ENCODE measurements at regions not wholly inside any gene's neighbourhood (a gene's known extent, or its start where the extent isn't known, plus 50 kb on each side); places are given as distances from the start of the nearest gene placed in this dataset.
"Not testable (repeated sequence)": the region's sequence is repeated elsewhere in the genome, so short reads cannot be mapped to it uniquely, and the experiment has no call there.

GRCh38 chr3:177335728-177336127 is 138.4 kb upstream of the TBL1XR1 start:
- H3K9me3 ChIP-seq (ENCODE audit: control insufficient read depth in 2 of 2, low read length in 2 of 2), result no peaks in the 10 kb centered on the region
- H3K36me3 ChIP-seq (ENCODE audit: control insufficient read depth in 2 of 2, insufficient read depth in 2 of 2, low read length in 2 of 2), result no peaks in the 10 kb centered on the region
- H3K27ac ChIP-seq (ENCODE audit: low read depth in 2 of 2, low read length in 2 of 2), result peak overlapping the region; percentile 77 to 82
- H3K27me3 ChIP-seq (ENCODE audit: control insufficient read depth in 2 of 2, insufficient read depth in 2 of 2, low read length in 2 of 2), result no peaks in the 10 kb centered on the region
- peaks cover 28 to 47% of the 10 kb centered on the region in 2 donors for H3K4me1 ChIP-seq (ENCODE audit: control insufficient read depth in 2 of 2, insufficient read depth in 2 of 2, low read length in 2 of 2)
- H3K4me3 ChIP-seq (ENCODE audit: low read length in 2 of 2), result no peak overlapping the region
- H3K9ac ChIP-seq (ENCODE audit: low read depth in 1 of 2, low read length in 2 of 2), result peak overlapping the region; percentile 26 to 38

- H3K4me3 ChIP-seq (ENCODE audit: low read length in 2 of 2), result no peak overlapping the region
- H3K27me3 ChIP-seq (ENCODE audit: control insufficient read depth in 2 of 2, insufficient read depth in 2 of 2, low read length in 2 of 2), result no peaks in the 10 kb centered on the region
- peak overlapping the region; percentile 77 to 82 for H3K27ac ChIP-seq (ENCODE audit: low read depth in 2 of 2, low read length in 2 of 2)
- no peaks in the 10 kb centered on the region for H3K9me3 ChIP-seq (ENCODE audit: control insufficient read depth in 2 of 2, low read length in 2 of 2)
- no peaks in the 10 kb centered on the region for H3K36me3 ChIP-seq (ENCODE audit: control insufficient read depth in 2 of 2, insufficient read depth in 2 of 2, low read length in 2 of 2)
- peaks cover 28 to 51% of the 10 kb centered on the region in 2 donors for H3K4me1 ChIP-seq (ENCODE audit: control insufficient read depth in 2 of 2, insufficient read depth in 2 of 2, low read length in 2 of 2)
- peak overlapping the region in 1 of 2 donors; percentile 19 for H3K9ac ChIP-seq (ENCODE audit: low read depth in 1 of 2, low read length in 2 of 2)
Observed at GRCh38 chr3:177336873-177337450, 139.7 kb upstream of the TBL1XR1 start.

- Histone ChIP-seq H3K9me3 (ENCODE audit: control insufficient read depth in 2 of 2, low read length in 2 of 2) (no peaks in the 10 kb centered on the region), H3K27me3 (ENCODE audit: control insufficient read depth in 2 of 2, insufficient read depth in 2 of 2, low read length in 2 of 2) (no peaks in the 10 kb centered on the region), H3K27ac (ENCODE audit: low read depth in 2 of 2, low read length in 2 of 2) (peak overlapping the region; percentile 82 to 92), H3K4me1 (ENCODE audit: control insufficient read depth in 2 of 2, insufficient read depth in 2 of 2, low read length in 2 of 2) (peaks cover 28 to 58% of the 10 kb centered on the region in 2 donors), H3K9ac (ENCODE audit: low read depth in 1 of 2, low read length in 2 of 2) (no peak overlapping the region), H3K36me3 (ENCODE audit: control insufficient read depth in 2 of 2, insufficient read depth in 2 of 2, low read length in 2 of 2) (no peaks in the 10 kb centered on the region), H3K4me3 (ENCODE audit: low read length in 2 of 2) (no peak overlapping the region)
Observed at GRCh38 chr3:177337541-177338331, 140.5 kb upstream of the TBL1XR1 start.

- H3K9ac ChIP-seq (ENCODE audit: low read depth in 1 of 2, low read length in 2 of 2), result peak overlapping the region in 1 of 2 donors; percentile 13
- H3K9me3 ChIP-seq (ENCODE audit: control insufficient read depth in 2 of 2, low read length in 2 of 2), result no peaks in the 10 kb centered on the region
- H3K4me3 ChIP-seq (ENCODE audit: low read length in 2 of 2), result peak overlapping the region in 1 of 2 donors; percentile 22
- peaks cover 28 to 61% of the 10 kb centered on the region in 2 donors for H3K4me1 ChIP-seq (ENCODE audit: control insufficient read depth in 2 of 2, insufficient read depth in 2 of 2, low read length in 2 of 2)
- H3K27ac ChIP-seq (ENCODE audit: low read depth in 2 of 2, low read length in 2 of 2), result peak overlapping the region; percentile 87 to 92
- H3K36me3 ChIP-seq (ENCODE audit: control insufficient read depth in 2 of 2, insufficient read depth in 2 of 2, low read length in 2 of 2), result no peaks in the 10 kb centered on the region
- no peaks in the 10 kb centered on the region for H3K27me3 ChIP-seq (ENCODE audit: control insufficient read depth in 2 of 2, insufficient read depth in 2 of 2, low read length in 2 of 2)
Observed at GRCh38 chr3:177338697-177339219, 141.5 kb upstream of the TBL1XR1 start.

- H3K27ac ChIP-seq (ENCODE audit: low read depth in 2 of 2, low read length in 2 of 2), result peak overlapping the region; percentile 87 to 92
- H3K9me3 ChIP-seq (ENCODE audit: control insufficient read depth in 2 of 2, low read length in 2 of 2); H3K36me3 ChIP-seq (ENCODE audit: control insufficient read depth in 2 of 2, insufficient read depth in 2 of 2, low read length in 2 of 2); H3K27me3 ChIP-seq (ENCODE audit: control insufficient read depth in 2 of 2, insufficient read depth in 2 of 2, low read length in 2 of 2): not testable (repeated sequence)
- H3K4me3 ChIP-seq (ENCODE audit: low read length in 2 of 2), result peak overlapping the region in 1 of 2 donors; percentile 22
- H3K9ac ChIP-seq (ENCODE audit: low read depth in 1 of 2, low read length in 2 of 2), result peak overlapping the region in 1 of 2 donors; percentile 13
- peaks cover 27 to 59% of the 10 kb centered on the region in 2 donors for H3K4me1 ChIP-seq (ENCODE audit: control insufficient read depth in 2 of 2, insufficient read depth in 2 of 2, low read length in 2 of 2)
Observed at GRCh38 chr3:177339220-177339703, 142.0 kb upstream of the TBL1XR1 start.

GRCh38 chr3:177340243-177340830 is 143.1 kb upstream of the TBL1XR1 start:
- Histone ChIP-seq H3K9me3 (ENCODE audit: control insufficient read depth in 2 of 2, low read length in 2 of 2) (no peaks in the 10 kb centered on the region), H3K4me1 (ENCODE audit: control insufficient read depth in 2 of 2, insufficient read depth in 2 of 2, low read length in 2 of 2) (peaks cover 27 to 65% of the 10 kb centered on the region in 2 donors), H3K27ac (ENCODE audit: low read depth in 2 of 2, low read length in 2 of 2) (peak overlapping the region; percentile 40 to 57), H3K27me3 (ENCODE audit: control insufficient read depth in 2 of 2, insufficient read depth in 2 of 2, low read length in 2 of 2) (no peaks in the 10 kb centered on the region), H3K4me3 (ENCODE audit: low read length in 2 of 2) (no peak overlapping the region), H3K9ac (ENCODE audit: low read depth in 1 of 2, low read length in 2 of 2) (peak overlapping the region in 1 of 2 donors; percentile 43), H3K36me3 (ENCODE audit: control insufficient read depth in 2 of 2, insufficient read depth in 2 of 2, low read length in 2 of 2) (no peaks in the 10 kb centered on the region)

- Histone ChIP-seq H3K27me3 (ENCODE audit: control insufficient read depth in 2 of 2, insufficient read depth in 2 of 2, low read length in 2 of 2) (no peaks in the 10 kb centered on the region), H3K9ac (ENCODE audit: low read depth in 1 of 2, low read length in 2 of 2) (no peak overlapping the region), H3K9me3 (ENCODE audit: control insufficient read depth in 2 of 2, low read length in 2 of 2) (no peaks in the 10 kb centered on the region), H3K4me3 (ENCODE audit: low read length in 2 of 2) (no peak overlapping the region), H3K36me3 (ENCODE audit: control insufficient read depth in 2 of 2, insufficient read depth in 2 of 2, low read length in 2 of 2) (no peaks in the 10 kb centered on the region), H3K4me1 (ENCODE audit: control insufficient read depth in 2 of 2, insufficient read depth in 2 of 2, low read length in 2 of 2) (peaks cover 33 to 65% of the 10 kb centered on the region in 2 donors), H3K27ac (ENCODE audit: low read depth in 2 of 2, low read length in 2 of 2) (peak overlapping the region in 1 of 2 donors; percentile 16)
Observed at GRCh38 chr3:177341736-177342419, 144.6 kb upstream of the TBL1XR1 start.

GRCh38 chr3:177343122-177343625 is 145.9 kb upstream of the TBL1XR1 start:
- Histone ChIP-seq H3K9me3 (ENCODE audit: control insufficient read depth in 2 of 2, low read length in 2 of 2) (no peaks in the 10 kb centered on the region), H3K27ac (ENCODE audit: low read depth in 2 of 2, low read length in 2 of 2) (peak overlapping the region; percentile 16 to 23), H3K4me3 (ENCODE audit: low read length in 2 of 2) (no peak overlapping the region), H3K9ac (ENCODE audit: low read depth in 1 of 2, low read length in 2 of 2) (no peak overlapping the region), H3K4me1 (ENCODE audit: control insufficient read depth in 2 of 2, insufficient read depth in 2 of 2, low read length in 2 of 2) (peaks cover 25 to 54% of the 10 kb centered on the region in 2 donors), H3K36me3 (ENCODE audit: control insufficient read depth in 2 of 2, insufficient read depth in 2 of 2, low read length in 2 of 2) (no peaks in the 10 kb centered on the region), H3K27me3 (ENCODE audit: control insufficient read depth in 2 of 2, insufficient read depth in 2 of 2, low read length in 2 of 2) (no peaks in the 10 kb centered on the region)

GRCh38 chr3:177345049-177345972 is 148.0 kb upstream of the TBL1XR1 start:
- Histone ChIP-seq H3K27ac (ENCODE audit: low read depth in 2 of 2, low read length in 2 of 2) (peak overlapping the region; percentile 77 to 93), H3K9ac (ENCODE audit: low read depth in 1 of 2, low read length in 2 of 2) (peak overlapping the region; percentile 49 to 57), H3K4me3 (ENCODE audit: low read length in 2 of 2) (peak overlapping the region in 1 of 2 donors; percentile 46), H3K9me3 (ENCODE audit: control insufficient read depth in 2 of 2, low read length in 2 of 2) (no peaks in the 10 kb centered on the region), H3K27me3 (ENCODE audit: control insufficient read depth in 2 of 2, insufficient read depth in 2 of 2, low read length in 2 of 2) (no peaks in the 10 kb centered on the region), H3K4me1 (ENCODE audit: control insufficient read depth in 2 of 2, insufficient read depth in 2 of 2, low read length in 2 of 2) (peaks cover 20 to 44% of the 10 kb centered on the region in 2 donors), H3K36me3 (ENCODE audit: control insufficient read depth in 2 of 2, insufficient read depth in 2 of 2, low read length in 2 of 2) (no peaks in the 10 kb centered on the region)
